K562 (cell line): ENCODE measurements at regions not wholly inside any gene's neighbourhood (a gene's known extent, or its start where the extent isn't known, plus 50 kb on each side); places are given as distances from the start of the nearest gene placed in this dataset.

Experiments used
- ATAC-seq: fragments of 200-7000 bp; cut with Tn5 transposase; 3 replicates; pipeline ENCODE4 v1.9.1; 2020; ENCODE audit warnings: moderate library complexity
- BruUV-seq: library from RNA; stranded (reverse); fragments of 400-500 nt; replicated peaks from 2 replicates; lab custom pipeline; 2021; lab: Mats Ljungman, UMichigan
- CTCF ChIA-PET: fragments of 300-600 bp; formaldehyde crosslinking; extraction: SDS; loops from one replicate; lab custom pipeline; 2021; ENCODE audit warnings: low intra/inter-chr PET ratio; lab: Yijun Ruan, JAX
- POLR2A ChIA-PET: fragments of 300-600, 350-650 bp; sonication (Branson Sonifier 250); formaldehyde crosslinking; extraction: SDS; loops from one replicate; lab custom pipeline; 2021; ENCODE audit warnings: antibody characterized with exemption, inconsistent platforms; lab: Yijun Ruan, JAX
- DNase-seq, 4 experiments: peaks; one replicate each; pipeline versions ENCODE4 v3.0.0 to v3.0.0-alpha.2; 2011 to 2018; ENCODE audit warnings: low spot score in 3 of 4, mixed read lengths in 3 of 4; ENCODE audit errors: extremely low read depth in 1 of 4
- FAIRE-seq: peaks from 2 replicates; lab custom pipeline; 2011; peaks lifted over from hg19 to GRCh38; lab: Jason Lieb, UNC
- H2AFZ ChIP-seq: 2 replicates; pipeline ENCODE4 v1.6.0; 2011; ENCODE audit warnings: low read depth, low read length, control low read depth, inconsistent platforms
- H3K27ac ChIP-seq: fragments of 200-600 bp; 3 replicates; pipeline ENCODE4 v1.8.0; 2011; ENCODE audit warnings: low read depth, mild to moderate bottlenecking, control low read depth, inconsistent platforms, low read length, moderate library complexity, mixed read lengths; ENCODE audit errors: extremely low read depth
- H3K27me3 ChIP-seq, 2 experiments: fragments of 300-600 bp in 1 of 2; 2 replicates in 1 of 2; 3 replicates in 1 of 2; pipeline versions ENCODE4 v1.6.0 to v1.8.0; 2011; ENCODE audit warnings: inconsistent platforms in 2 of 2, low read length in 2 of 2, mild to moderate bottlenecking in 1 of 2, mixed read lengths in 1 of 2, moderate library complexity in 1 of 2; ENCODE audit not compliant: control insufficient read depth in 2 of 2, insufficient read depth in 2 of 2
- H3K36me3 ChIP-seq: fragments of 300-600 bp; 3 replicates; pipeline ENCODE4 v1.8.0; 2011; ENCODE audit warnings: mild to moderate bottlenecking, low read length, inconsistent platforms; ENCODE audit not compliant: control insufficient read depth, insufficient read depth
- H3K4me1 ChIP-seq, 2 experiments: fragments of 200-600 bp in 1 of 2; replicated peaks in 1 of 2; 2 replicates in 1 of 2; 3 replicates in 1 of 2; pipeline versions ENCODE4 v1.5.1 to v1.8.0; 2011; ENCODE audit warnings: inconsistent platforms in 2 of 2, low read length in 2 of 2, mild to moderate bottlenecking in 1 of 2, mixed read lengths in 1 of 2, moderate library complexity in 1 of 2; ENCODE audit not compliant: control insufficient read depth in 2 of 2, insufficient read depth in 2 of 2
- H3K4me2 ChIP-seq: 2 replicates; pipeline ENCODE4 v1.6.1; 2011; ENCODE audit warnings: low read length, control low read depth, inconsistent platforms, mixed read lengths; ENCODE audit not compliant: insufficient read depth
- H3K4me3 ChIP-seq: fragments of 200-600 bp; sonication (generic), shearing (Covaris generic); 2 replicates; pipeline ENCODE4 v1.5.1; 2016; ENCODE audit warnings: control low read depth, inconsistent platforms
- H3K79me2 ChIP-seq: fragments of 200-600 bp; 3 replicates; pipeline ENCODE4 v1.8.0; 2011; ENCODE audit warnings: low read length, inconsistent platforms; ENCODE audit not compliant: control insufficient read depth, insufficient read depth
- H3K9ac ChIP-seq, 2 experiments: 2 replicates each; pipeline versions ENCODE4 v1.6.0 to v1.6.1; 2011; ENCODE audit warnings: low read depth in 2 of 2, low read length in 2 of 2, control low read depth in 1 of 2, inconsistent platforms in 1 of 2, mild to moderate bottlenecking in 1 of 2, mixed read lengths in 1 of 2; ENCODE audit not compliant: insufficient read depth in 1 of 2
- H3K9me1 ChIP-seq: one replicate; pipeline ENCODE4 v1.6.0; 2011; ENCODE audit warnings: inconsistent platforms, mild to moderate bottlenecking, low read length, moderate library complexity; ENCODE audit not compliant: control insufficient read depth, insufficient read depth
- H3K9me3 ChIP-seq: replicated peaks from 2 replicates; pipeline ENCODE4 v1.5.1; 2011; ENCODE audit warnings: low read depth, low read length, inconsistent platforms; ENCODE audit not compliant: control insufficient read depth, insufficient read depth
- H4K20me1 ChIP-seq: replicated peaks from 2 replicates; pipeline ENCODE4 v1.6.1; 2011; ENCODE audit warnings: low read length, inconsistent platforms, mixed read lengths; ENCODE audit not compliant: control insufficient read depth, insufficient read depth
- CBX1 ChIP-seq: sonication (generic); IDR thresholded peaks from 2 replicates; pipeline ENCODE4 v1.6.1; 2016; ENCODE audit warnings: antibody characterized with exemption, low read depth, mild to moderate bottlenecking
- ETS1 ChIP-seq: conservative IDR thresholded peaks from 2 replicates; pipeline ENCODE4 v1.6.1; 2011; ENCODE audit warnings: low read depth, mild to moderate bottlenecking, low read length; ENCODE audit not compliant: control insufficient read depth
- NCOR1 ChIP-seq: fragments of 450-650 bp; IDR thresholded peaks from 2 replicates; pipeline ENCODE4 v1.6.1; 2016; ENCODE audit warnings: mild to moderate bottlenecking, moderate library complexity
- PHF20 ChIP-seq: fragments of 450-650 bp; IDR thresholded peaks from 2 replicates; pipeline ENCODE4 v1.6.1; 2018; ENCODE audit not compliant: partially characterized antibody
- RFX7 ChIP-seq: fragments of 250-450 bp; sonication (Bioruptor Pico); IDR thresholded peaks from 2 replicates; pipeline ENCODE4 v1.5.1; 2021; ENCODE audit warnings: mild to moderate bottlenecking
- SRF ChIP-seq, 2 experiments: fragments of 250-450, 450-650 bp in 1 of 2; sonication (Bioruptor Pico) in 1 of 2; sonication (generic) in 1 of 2; formaldehyde crosslinking; IDR thresholded peaks; 2 replicates each; pipeline versions ENCODE4 v1.5.0 to v1.5.1; 2020 to 2022; ENCODE audit warnings: mild to moderate bottlenecking in 1 of 2, missing genetic modification reagents in 1 of 2
- ZNF140 ChIP-seq: fragments of 250-450 bp; sonication (Bioruptor Pico); IDR thresholded peaks from 2 replicates; pipeline ENCODE4 v1.8.0; 2021; ENCODE audit warnings: moderate library complexity, mild to moderate bottlenecking, inconsistent platforms
- ZNF318 ChIP-seq, 2 experiments: fragments of 450-650 bp; IDR thresholded peaks; 2 replicates each; pipeline ENCODE4 v1.6.1; 2016; ENCODE audit warnings: mild to moderate bottlenecking in 2 of 2, borderline replicate concordance in 1 of 2, low read depth in 1 of 2, moderate library complexity in 1 of 2
- ZNF766 ChIP-seq: fragments of 200-800 bp; sonication (Bioruptor generic); conservative IDR thresholded peaks from 2 replicates; pipeline ENCODE4 v1.6.1; 2016; ENCODE audit warnings: missing genetic modification characterization, missing compliant biosample characterization
- WGBS: fragments of 100-300 bp; shearing (Covaris generic); methylation state at CpG from one replicate; pipeline ENCODE4 v1.1.6; 2016; ENCODE audit warnings: low coverage, mixed read lengths; ENCODE audit not compliant: insufficient coverage; ENCODE audit errors: missing lambda C conversion rate; 5-methylcytosine and 5-hydroxymethylcytosine counted together
- in situ Hi-C: fragments of 300-500 bp; cut with MboI; formaldehyde crosslinking; loops from 4 replicates; pipeline ENCODE4 v1.15.0; 2018; ENCODE audit warnings: inconsistent platforms, mixed read lengths
- intact Hi-C: fragments of 100-400 bp; cut with micrococcal nuclease; formaldehyde crosslinking; loops from 2 replicates; pipeline ENCODE4 v1.14.2; 2022

- no peak for TF ChIP-seq NCOR1
- no peak for TF ChIP-seq ETS1
- no peak for TF ChIP-seq ZNF140
- TF ChIP-seq RFX7 (CRISPR knock-in tag), result no peak
- TF ChIP-seq ZNF766, result no peak
Observed at GRCh38 chr7:10756981-10757380, 216.7 kb upstream of the PHF14 start (continued).

GRCh38 chr7:10759120-10759519 lies 214.6 kb upstream of the PHF14 start:
- no peaks in the 10 kb centered on the region for H3K27me3 ChIP-seq
- no peak overlapping the region for H3K27ac ChIP-seq
- in situ Hi-C loops, result no loop called here
- DNase-seq (no peak), ATAC-seq (no peak), FAIRE-seq (no peak)
- H4K20me1 ChIP-seq, result no peaks in the 10 kb centered on the region
- H3K4me2 ChIP-seq, result no peak overlapping the region
- peaks cover 16% of the 10 kb centered on the region for H3K9me3 ChIP-seq
- ChIA-PET CTCF (no interaction called here), POLR2A (no interaction called here)
- peaks cover 96% of the 10 kb centered on the region for H3K79me2 ChIP-seq
- WGBS, result 74% methylated on average over 2 of the region's 2 CpGs
- no peak overlapping the region for H2AFZ ChIP-seq
- no peak overlapping the region for H3K4me3 ChIP-seq
- H3K9me1 ChIP-seq, result no peaks in the 10 kb centered on the region
- H3K9ac ChIP-seq, result no peak overlapping the region
- H3K4me1 ChIP-seq, result no peaks in the 10 kb centered on the region; a peak in 1 of 5 replicates
- intact Hi-C loops, result no loop called here
- H3K36me3 ChIP-seq, result peaks cover 56% of the 10 kb centered on the region
- no TSS peak for BruUV-seq
- TF ChIP-seq SRF (CRISPR knock-in tag; IDR thresholded peaks at IDR 0.05), result no peak
- TF ChIP-seq PHF20, result no peak
- TF ChIP-seq CBX1, result peak; percentile 82
- TF ChIP-seq ZNF318 (IDR thresholded peaks at IDR 0.05; ENCODE audit: borderline replicate concordance in 1 of 2, low read depth in 1 of 2), result no peak
